Neural progenitor cell (in vitro differentiated cells): ENCODE measurements at regions not wholly inside any gene's neighbourhood (a gene's known extent, or its start where the extent isn't known, plus 50 kb on each side); places are given as distances from the start of the nearest gene placed in this dataset.
"Not testable (repeated sequence)": the region's sequence is repeated elsewhere in the genome, so short reads cannot be mapped to it uniquely, and the experiment has no call there.

Experiments
- CTCF ChIP-seq: fragments of 200-600 bp; sonication (generic); IDR thresholded peaks from 2 replicates; pipeline ENCODE4 v1.5.1; 2017; ENCODE audit warnings: antibody characterized with exemption, mild to moderate bottlenecking
- EZH2phosphoT487 ChIP-seq: fragments of 200-600 bp; sonication (generic); IDR thresholded peaks from 2 replicates; pipeline ENCODE4 v1.6.1; 2017; ENCODE audit warnings: antibody characterized with exemption

DNA sequence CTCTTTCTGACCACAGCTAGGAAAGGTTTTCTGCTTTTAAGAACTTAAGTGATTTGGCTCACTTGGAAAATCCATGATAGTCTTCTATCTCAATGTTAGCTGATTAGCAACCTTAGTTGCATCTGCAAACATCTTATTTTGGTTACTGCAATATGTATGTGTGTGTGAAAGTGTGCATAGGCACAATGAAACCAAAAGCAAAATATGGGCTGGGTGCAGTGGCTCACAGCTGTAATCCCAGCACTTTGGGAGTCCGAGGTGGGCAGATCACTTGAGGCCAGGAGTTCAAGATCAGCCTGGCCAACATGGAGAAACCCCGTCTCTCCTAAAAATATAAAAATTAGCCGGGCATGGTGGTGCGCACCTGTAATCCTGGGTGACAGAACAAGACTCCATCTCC, 246.9 kb upstream of the NCAM1 start:
- not testable (repeated sequence) for TF ChIP-seq EZH2phosphoT487, CTCF
